ENCODE measurements at regions not wholly inside any gene's neighbourhood (a gene's known extent, or its start where the extent isn't known, plus 50 kb on each side); places are given as distances from the start of the nearest gene placed in this dataset.
"Not testable (repeated sequence)": the region's sequence is repeated elsewhere in the genome, so short reads cannot be mapped to it uniquely, and the experiment has no call there.

DNA sequence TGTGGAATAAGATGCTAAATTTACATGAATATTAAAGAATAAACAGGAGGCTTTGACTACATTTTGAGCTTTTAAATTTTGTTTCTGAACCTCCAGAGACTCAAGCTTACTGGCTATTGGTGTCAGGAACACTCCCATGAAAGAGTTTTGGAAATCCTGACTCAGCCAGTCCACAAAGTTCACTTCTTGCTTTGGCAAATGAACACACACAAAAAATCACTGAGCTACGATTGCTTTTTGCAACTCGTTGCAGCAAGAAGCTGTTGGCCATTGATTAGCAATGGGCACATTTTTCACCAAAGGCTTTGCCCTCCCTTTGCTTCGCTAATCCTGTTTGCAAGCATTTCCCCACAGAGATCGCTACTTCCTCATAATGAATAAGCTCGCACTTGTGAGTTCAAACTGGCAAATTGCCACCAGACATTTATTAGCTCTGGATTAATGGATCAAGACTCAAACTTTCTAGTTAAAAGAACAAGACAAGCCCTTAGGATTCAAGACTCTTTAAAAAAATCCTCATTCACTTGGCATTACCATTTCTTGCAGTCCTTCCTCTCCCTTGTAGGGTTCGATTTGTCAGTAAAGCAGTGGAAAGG is 343.2 kb upstream of the ONECUT1 start:
- DNase-seq (ENCODE audit: low read depth in 3 of 3, low spot score in 2 of 3) = no peak

DNA sequence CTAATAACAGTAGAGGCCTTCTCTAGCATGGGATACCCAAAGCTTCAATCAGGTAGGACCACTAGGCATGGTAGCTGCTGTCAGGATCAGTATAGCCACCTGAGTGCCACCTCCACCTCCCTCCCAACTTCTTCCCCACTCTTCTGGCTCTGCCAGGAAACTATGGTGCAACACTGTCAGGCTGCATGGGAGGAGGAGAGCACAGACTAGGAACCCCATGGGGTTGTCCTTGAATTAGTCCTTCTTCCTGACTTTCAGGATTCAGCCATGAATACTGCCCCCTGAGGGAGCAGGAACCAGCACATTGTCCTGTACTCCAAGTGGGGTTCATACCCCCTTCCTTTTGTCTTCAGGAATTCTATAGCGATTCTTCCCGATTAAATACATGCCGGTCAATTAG is 340.8 kb upstream of the ONECUT1 start:
- DNase-seq (ENCODE audit: low read depth in 3 of 3, low spot score in 2 of 3) = no peak

DNA sequence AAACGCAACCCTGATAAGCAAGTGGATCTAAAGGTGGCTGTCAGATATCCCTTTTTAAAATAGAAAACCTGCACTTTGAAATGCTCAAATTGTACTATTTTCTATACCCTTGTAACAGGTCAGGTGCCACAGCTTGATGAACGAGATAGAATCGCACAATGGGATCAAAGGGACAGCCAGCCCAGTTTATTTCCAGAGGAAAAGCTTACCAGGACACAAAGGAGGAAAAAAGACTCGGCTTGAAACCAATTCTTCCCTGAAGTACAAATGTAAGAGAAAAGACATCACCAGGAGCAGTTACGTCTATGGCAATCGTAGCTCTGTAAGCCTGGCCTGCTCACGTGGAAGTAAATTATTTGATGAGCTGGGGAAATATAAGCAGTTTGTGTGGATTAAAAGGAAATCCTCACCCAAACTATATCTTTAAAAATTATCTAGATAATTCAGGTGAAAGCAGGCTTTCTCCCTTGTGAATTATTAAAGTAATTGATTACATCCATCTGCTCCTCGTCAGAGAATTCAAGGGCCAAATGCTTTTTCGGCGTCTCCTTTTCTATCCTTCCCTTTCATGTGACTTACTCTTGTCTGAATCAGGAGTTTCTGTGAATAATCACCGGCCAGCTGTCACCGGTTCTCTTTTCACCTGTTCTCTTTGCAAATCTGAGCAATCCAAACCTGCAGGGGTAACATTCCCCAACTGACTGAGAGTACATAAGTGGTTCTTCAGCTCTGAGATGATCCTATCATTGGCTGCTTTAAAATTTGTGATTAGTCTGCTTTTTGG is 339.2 kb upstream of the ONECUT1 start:
- no peak for DNase-seq (ENCODE audit: low read depth in 3 of 3, low spot score in 2 of 3)

DNA sequence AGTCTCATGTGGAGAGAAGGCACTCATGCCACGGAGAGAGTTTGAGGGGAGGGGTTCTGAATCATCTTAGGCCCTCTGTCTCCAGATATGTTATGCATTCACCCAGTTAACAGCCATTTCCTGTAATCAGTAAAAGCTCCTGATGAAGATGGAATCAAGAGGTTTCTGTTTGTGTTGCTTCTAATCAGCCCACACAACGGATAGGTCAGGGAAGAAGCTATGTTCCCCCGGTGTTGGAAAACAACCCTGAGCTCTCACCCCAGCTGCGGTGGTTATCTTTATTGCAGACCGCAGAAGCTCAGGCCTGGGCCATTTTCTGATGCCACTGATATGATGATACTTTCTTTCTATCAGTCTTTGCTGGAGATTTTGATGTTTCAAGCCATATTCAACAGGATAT is 338.5 kb upstream of the ONECUT1 start:
- DNase-seq (ENCODE audit: low read depth in 3 of 3, low spot score in 2 of 3) = no peak

DNA sequence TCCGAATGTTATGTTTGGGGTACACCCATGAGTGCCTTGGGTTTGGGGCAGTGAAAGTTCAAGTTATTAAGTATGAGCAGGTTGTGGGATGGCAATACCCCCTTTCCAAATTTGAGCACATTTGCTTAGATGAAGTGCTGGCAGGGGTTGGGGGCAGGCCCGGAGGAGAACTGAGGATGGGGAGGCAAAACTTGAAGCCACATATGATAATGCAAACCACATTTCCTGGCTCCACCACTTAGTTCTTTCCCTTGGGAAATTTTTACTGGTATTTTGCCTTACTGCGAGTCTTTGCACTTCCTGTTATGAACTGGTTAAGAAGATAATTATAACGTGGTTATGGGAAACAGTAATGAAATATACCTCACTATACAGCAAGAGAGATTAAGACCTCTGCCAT is 336.0 kb upstream of the ONECUT1 start:
- no peak for DNase-seq (ENCODE audit: low read depth in 3 of 3, low spot score in 2 of 3)

DNA sequence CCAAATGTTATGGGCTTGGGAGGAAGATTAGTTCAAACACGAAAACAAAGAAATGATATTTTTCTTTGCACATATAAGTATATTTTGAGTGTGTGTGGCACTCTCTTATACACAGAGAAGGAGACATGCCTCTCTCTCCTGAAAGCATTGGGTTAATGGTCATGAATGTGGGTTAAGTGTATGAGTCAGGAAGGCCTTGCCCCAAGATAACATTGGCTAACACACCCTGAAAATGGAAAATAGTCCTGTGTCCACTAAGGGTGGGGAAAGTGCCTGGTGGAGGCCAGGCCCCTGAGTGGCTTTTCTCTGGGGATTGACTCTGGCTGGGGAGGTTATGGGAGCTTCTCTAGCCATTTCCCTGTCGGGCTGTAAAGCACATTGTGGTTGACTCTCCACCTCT is 332.7 kb upstream of the ONECUT1 start:
- DNase-seq (ENCODE audit: low read depth in 3 of 3, low spot score in 2 of 3) = no peak

DNA sequence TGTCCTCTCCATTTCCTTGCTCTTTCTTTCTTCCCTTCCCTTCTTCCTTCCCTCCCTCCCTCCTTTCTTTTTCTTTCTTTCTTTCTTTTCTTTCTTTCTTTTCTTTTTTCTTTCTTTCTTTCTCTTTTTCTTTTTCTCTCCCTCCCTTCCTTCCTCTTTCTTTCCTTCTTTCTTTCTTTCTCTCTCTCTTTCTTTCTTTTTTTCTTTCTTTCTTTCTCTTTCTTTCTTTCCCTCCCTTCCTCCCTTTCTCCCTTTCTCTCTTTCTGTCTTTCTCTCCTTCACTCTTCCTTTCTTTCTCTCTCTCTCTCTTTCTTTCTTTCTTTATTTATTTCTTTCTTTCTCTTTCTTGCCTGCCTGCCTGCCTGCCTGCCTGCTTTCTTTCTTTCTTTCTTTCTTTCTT is 326.8 kb upstream of the ONECUT1 start:
- not testable (repeated sequence) for DNase-seq (ENCODE audit: low read depth in 3 of 3, low spot score in 2 of 3)

DNA sequence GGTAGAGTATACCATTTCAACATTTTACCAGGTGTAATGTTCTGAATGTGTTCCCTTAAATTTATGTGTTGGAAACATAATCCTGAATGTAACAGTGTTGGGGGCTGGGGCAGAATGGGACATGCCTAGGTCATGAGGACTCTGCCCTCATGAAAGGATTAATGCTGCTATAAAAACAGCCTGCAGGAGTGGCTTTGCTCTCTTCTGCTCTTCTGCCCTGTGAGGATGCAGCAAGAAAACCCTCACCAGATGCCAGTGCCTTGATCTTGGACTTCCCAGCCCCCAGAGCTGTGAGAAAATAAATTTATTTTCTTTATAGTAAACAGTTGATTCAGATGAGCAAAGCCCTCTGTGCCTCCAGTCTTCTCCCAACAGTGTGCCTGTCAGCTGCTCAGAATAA is 326.0 kb upstream of the ONECUT1 start:
- no peak for DNase-seq (ENCODE audit: low read depth in 3 of 3, low spot score in 2 of 3)

DNA sequence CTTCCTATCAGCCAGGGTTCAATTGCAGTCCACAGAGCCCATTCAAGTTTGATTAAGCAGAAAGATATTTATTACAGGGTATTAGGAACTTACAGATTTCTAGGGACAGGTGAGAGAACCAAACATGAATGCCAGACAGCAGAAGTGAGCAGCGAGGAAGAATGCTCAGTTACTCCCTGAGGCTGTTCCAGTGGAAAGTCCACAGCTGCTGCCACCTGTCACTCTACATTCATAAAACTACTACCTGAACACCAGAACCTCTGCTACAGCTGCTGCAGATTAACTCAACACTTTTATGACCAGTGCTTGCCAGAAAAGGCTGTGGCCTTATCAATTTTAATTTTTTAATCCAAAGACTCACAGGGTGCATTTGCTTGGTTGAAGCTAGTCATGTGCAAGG is 325.4 kb upstream of the ONECUT1 start:
- DNase-seq (ENCODE audit: low read depth in 3 of 3, low spot score in 2 of 3) = no peak

DNA sequence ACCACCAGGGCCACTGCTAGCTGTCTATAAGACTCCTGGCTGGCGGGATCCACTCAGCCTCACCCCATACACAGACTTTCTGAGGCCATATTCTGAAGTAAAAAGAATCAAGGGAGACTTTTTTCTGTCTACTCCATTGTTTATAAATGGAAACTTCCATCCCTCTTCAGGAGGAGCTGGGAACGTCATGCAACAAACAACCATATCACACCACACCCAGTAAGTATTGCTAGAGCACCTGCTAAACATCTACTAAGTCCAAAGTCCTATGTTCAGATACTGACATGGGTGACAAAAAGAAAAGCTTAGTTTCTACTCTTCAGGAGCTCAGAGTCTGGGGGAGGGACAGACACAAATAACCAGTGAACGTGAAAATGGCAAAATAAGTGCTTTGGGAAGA is 324.8 kb upstream of the ONECUT1 start:
- no peak for DNase-seq (ENCODE audit: low read depth in 3 of 3, low spot score in 2 of 3)

DNA sequence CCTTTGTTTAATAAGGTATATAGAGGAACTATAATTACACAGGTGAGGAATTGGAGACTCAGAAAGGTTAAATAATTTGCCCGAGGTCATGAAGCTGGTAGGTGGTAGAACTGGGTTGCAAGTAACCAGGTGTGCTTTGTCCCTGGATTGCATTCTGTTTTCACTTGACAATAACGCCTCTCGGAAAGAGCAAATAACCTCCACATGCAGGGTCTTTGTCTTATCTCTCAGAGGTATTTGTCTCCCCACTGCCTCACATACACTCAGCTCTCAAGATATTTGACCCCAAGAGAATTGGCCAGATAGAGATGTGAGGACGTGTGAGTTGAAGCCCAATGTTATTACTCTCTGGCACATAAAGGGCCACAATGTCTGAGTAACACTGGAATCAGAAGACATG is 320.9 kb upstream of the ONECUT1 start:
- DNase-seq (ENCODE audit: low read depth in 3 of 3, low spot score in 2 of 3) = no peak

DNA sequence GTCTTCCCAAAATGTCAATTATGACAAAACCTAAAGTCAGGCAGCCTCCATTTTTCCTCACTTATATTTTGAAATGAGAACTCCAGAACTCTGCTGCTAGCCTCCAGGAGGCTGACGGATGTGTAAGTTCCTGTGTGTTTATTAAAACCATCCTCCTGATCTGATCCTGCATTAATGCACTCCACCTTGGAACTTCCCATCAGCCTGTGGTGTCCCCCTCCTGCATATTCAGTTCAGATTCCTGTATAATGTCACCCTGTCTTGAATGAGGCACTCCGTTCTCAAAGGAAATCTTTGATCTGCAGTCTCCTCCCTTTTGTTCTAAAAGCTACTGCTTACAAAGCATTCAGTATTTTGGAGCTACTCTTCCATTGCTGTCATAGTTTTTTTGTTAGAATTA is 318.2 kb upstream of the ONECUT1 start:
- no peak for DNase-seq (ENCODE audit: low read depth in 3 of 3, low spot score in 2 of 3)

DNA sequence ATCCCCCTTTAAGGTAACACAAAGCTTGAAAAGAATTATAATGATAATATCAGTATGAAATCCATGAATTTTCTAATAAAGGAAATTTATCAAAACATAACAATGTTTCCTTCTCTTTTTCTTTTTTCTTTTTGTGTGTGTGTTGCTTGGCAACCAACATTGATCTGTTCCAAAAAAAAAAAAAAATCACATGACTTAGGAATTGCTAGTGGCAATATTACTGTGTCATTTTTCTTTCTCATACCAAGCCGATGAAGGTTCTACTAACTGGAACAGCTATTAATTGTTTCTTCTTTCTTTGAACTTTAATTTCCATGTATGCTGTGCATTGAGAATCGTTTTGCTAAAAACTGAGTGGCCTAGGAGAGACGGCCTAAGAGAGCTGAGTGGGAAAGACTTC is 317.7 kb upstream of the ONECUT1 start:
- DNase-seq (ENCODE audit: low read depth in 3 of 3, low spot score in 2 of 3) = no peak

DNA sequence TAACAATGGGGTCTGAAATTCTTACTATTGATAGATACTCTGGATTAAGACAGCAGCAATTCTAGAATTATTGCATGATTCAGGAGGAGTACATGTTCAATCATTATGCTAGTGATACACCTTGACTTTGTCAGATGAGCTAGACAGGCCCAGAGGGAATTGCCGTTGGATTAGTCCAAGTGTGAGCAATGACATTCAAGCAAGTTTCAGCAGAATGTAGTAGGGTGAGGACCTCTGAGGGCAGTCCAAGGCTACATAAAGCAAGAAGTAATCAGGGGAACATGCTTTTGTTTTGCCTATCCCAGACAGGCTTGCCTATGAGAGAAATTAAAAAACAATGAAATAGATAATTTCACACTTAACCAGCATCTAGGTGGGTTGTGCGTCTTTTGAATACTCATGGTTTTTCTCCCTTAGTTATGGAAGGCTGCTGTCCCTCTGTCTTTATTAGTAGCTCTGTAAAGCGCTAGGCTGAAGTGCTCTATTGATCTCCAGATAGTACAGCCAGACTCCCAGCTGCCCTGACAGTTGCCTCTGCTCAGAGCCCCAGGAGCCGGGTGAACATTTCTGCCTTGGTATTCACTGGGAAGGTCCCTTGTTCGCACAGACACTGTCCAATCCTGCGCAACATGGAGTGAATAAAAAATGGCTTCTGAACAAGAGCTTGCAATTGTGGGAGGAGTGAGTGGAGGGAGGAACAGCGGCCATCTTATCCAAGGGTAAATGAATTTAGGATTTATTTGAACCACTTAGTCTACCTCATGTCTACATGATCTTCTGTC is 316.6 kb upstream of the ONECUT1 start:
- no peak for DNase-seq (ENCODE audit: low read depth in 3 of 3, low spot score in 2 of 3)

DNA sequence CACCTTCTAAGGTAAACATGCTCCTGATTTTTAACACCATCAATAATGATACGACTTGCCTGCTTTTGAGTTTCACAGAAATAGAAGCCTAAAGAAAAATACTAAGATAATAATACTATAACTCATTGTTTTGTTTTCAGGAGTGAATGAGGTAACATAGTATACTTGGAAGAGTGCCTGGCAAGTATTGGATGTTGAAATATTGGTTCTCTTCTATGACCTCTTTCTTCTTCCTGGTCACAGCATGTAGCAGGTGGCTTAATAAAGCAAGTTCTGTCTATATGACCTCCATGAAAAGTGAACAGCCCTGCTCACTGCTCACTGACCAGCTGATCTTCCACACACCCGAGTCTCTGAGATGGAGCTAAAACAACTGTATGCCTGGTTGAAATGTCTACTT is 312.3 kb upstream of the ONECUT1 start:
- DNase-seq (ENCODE audit: low read depth in 3 of 3, low spot score in 2 of 3) = no peak

DNA sequence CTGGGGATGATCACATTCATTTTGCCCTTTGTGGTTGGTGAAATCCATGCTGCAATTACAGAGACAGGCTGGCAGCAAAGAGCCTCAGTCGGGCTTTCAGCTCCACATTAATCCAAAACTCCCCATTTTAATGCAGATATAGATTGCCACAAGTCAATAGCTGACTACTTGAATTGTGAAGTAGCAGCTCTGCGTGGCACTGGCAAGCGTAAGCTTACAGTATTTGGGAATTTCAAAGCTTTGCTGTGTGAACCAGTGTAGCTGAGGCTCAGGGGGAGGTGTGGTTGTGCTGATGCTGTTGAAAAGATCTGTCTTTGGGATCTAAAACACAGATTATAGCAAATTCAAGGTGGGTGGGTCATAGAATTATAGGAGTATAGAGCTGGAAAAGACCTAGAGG is 290.3 kb upstream of the ONECUT1 start:
- no peak for DNase-seq (ENCODE audit: low read depth in 3 of 3, low spot score in 2 of 3)

DNA sequence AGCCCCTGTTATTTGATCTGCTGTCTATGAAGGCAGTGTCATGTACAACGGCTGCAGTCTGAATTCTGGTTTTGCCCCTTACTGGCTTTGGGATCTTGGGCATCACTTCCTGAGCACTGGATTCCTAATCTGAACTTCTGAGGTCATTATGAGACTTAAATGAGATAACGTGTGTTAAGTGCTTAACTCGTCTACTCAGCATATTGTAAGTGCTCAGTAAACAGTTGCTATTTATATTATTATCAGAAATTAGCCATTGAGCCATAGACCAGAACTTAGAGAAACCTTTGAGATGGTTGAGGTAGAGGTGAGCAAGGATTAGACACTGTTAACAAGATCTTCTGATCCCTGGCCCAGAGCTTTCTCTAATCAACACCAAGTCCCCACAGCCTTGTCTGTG is 284.1 kb upstream of the ONECUT1 start:
- DNase-seq (ENCODE audit: low read depth in 3 of 3, low spot score in 2 of 3) = no peak

DNA sequence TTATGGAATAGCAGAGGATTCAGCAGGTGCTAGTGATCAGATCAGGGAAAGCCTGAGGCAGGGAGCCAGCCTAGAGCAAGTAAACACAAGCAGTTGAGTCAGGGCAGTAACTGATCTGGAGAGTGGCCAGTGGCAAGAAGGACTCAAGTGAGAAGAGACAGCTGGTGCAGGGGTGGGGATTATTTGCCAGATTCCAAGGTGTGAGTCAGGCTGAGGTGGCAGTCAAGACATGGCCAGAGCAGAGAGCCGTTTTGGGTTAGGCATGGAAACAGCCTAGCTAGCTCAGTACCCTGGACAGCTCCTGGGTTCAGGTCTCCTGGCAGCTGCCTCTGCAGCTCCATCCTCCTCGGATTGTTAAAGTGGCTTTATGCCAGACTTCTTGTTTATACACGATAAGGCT is 281.9 kb upstream of the ONECUT1 start:
- DNase-seq (ENCODE audit: low read depth in 3 of 3, low spot score in 2 of 3) = peak; percentile 55 to 71 (median 57)

DNA sequence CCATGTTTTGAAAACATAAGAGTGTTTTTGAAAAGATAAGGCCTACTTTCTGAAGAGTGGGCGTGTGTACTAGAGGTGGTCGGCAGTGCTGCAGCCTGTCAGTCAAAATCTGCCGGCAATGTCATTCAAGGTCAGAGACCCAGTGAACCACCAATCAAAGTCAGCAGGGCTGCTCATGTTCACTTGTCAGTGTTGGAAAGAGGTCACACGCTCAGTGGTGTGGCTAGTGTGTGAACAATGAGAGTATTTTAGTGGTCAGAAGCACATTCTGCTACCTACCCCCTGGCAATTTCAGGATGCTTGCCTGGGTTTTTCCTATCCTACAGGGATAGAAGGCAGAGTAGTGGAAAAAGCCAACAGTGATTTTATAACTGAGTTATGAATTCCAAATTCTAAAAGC is 278.5 kb upstream of the ONECUT1 start:
- DNase-seq (ENCODE audit: low read depth in 3 of 3, low spot score in 2 of 3) = no peak

DNA sequence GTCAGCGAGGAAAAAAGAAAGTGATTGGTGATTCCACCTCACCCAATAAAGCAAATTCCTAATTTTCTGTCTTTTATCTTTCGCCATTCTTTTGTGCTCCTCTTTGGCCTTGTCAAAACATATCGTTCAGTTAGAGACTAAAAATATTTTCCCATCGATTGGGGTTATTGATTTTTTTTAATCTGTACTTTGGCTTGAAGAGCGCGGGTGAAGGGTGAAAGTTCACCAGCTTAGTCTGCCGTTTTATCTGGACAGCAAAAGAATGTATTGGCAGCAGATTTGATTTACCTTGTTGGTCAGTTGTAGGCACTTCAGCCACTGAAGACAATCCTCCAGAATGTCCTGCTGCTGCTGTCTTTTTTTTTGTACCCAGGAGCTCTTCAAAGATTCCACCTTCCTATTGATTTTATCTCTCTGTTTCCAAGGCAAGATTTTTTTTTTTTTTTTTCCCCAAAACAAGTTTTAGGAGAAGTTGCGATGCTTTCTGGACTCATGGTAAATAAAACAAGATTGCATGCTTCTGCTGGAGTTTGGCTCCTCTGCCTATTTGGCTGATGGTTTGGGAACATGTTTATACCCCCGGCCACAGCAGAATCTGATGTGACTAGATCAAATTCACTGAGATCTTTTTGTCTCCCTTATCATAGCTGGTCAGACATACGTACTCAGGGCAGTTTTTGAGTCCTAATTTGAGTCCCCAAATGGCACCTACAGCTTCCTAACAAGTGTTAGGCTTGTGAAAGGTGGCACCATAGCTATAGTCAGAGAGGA is 269.3 kb upstream of the ONECUT1 start:
- no peak for DNase-seq (ENCODE audit: low read depth in 3 of 3, low spot score in 2 of 3)

DNA sequence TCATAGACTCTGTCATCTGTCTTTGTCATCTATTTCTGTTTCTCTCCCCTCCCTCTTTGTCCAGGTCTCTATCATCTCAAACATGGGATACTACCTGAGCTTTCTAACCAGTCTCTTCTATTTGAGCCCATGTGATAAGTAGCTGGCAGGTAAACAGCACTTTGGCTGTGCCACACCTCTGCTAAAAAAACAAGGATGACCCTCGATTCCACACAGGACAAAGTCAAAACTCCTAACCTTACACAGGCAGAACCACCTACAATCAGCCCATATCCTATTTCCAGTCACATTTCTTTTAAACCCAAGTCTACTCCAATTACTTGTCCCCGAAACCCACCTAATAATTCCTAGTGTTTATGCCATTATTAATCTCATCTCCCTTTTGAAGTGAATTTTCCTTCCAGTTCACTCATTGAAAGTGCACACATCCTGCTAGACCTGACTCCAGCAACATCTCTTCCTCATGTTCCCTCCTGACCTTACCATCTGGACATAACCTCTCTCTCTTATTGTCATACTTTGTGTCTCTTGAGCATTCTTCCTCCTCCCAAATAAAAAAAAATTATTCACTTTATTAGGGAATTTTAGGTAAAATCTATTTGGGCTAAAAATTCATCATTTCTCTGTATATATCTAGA is 256.1 kb upstream of the ONECUT1 start:
- no peak for DNase-seq (ENCODE audit: low read depth in 3 of 3, low spot score in 2 of 3)

Data from right renal cortex interstitium (tissue), 3 donors.